Heart left ventricle (tissue), 16 donors: ENCODE measurements at regions not wholly inside any gene's neighbourhood (a gene's known extent, or its start where the extent isn't known, plus 50 kb on each side); places are given as distances from the start of the nearest gene placed in this dataset.
A peak's percentile ranks its signal among the peaks of the same experiment; 100 is the strongest.

Experiments used
- ATAC-seq, 4 donors: fragments of 200-7000 bp; cut with Tn5 transposase; one replicate each; pipeline ENCODE4 v1.9.1; 2020 to 2022; ENCODE audit warnings: moderate library complexity in 4 of 4, mild to moderate bottlenecking in 3 of 4, moderate number of reproducible peaks in 1 of 4
- DNase-seq, 5 donors: peaks; one replicate each; pipeline ENCODE4 v3.0.0-alpha.2; 2020
- H3K27ac ChIP-seq, 12 donors: fragments of 200-600 bp; sonication (generic) in 4 of 12; one replicate each; pipeline versions ENCODE4 v1.5.0 to v1.8.0; 2016 to 2022; ENCODE audit warnings: mild to moderate bottlenecking in 2 of 12
- H3K27me3 ChIP-seq, 9 donors: fragments of 200-600 bp; sonication (generic) in 2 of 9; one replicate each; pipeline versions ENCODE4 v1.5.1 to v1.8.0; 2016 to 2022; ENCODE audit warnings: mild to moderate bottlenecking in 3 of 9
- H3K36me3 ChIP-seq, 9 donors: fragments of 200-600 bp; sonication (generic) in 2 of 9; one replicate each; pipeline versions ENCODE4 v1.5.0 to v1.8.0; 2018 to 2022; ENCODE audit warnings: mild to moderate bottlenecking in 2 of 9
- H3K4me1 ChIP-seq, 12 donors: fragments of 200-600 bp; sonication (generic) in 4 of 12; one replicate each; pipeline versions ENCODE4 v1.5.0 to v1.8.0; 2016 to 2022; ENCODE audit warnings: mild to moderate bottlenecking in 3 of 12
- H3K4me3 ChIP-seq, 12 donors: fragments of 200-600 bp; sonication (generic) in 4 of 12; one replicate each; pipeline versions ENCODE4 v1.5.0 to v1.8.0; 2017 to 2022; ENCODE audit warnings: mild to moderate bottlenecking in 9 of 12, moderate library complexity in 4 of 12
- H3K9me3 ChIP-seq, 12 donors: fragments of 200-600 bp; sonication (generic) in 4 of 12; one replicate each; pipeline versions ENCODE4 v1.5.0 to v1.8.0; 2016 to 2022; ENCODE audit warnings: mild to moderate bottlenecking in 1 of 12
- CTCF ChIP-seq, 12 donors: fragments of 200-600 bp; sonication (generic) in 4 of 12; IDR thresholded peaks; one replicate each; pipeline versions ENCODE4 v1.5.0 to v1.8.0; 2018 to 2022; ENCODE audit warnings: antibody characterized with exemption in 12 of 12, mild to moderate bottlenecking in 5 of 12
- POLR2A ChIP-seq, 2 donors: fragments of 450-650 bp; IDR thresholded peaks; one replicate each; pipeline ENCODE4 v1.6.1; 2017; ENCODE audit warnings: antibody characterized with exemption in 2 of 2, mild to moderate bottlenecking in 2 of 2, moderate library complexity in 2 of 2
- WGBS, 4 donors: extraction: QIAGEN DNeasy Blood & Tissue Kit in 2 of 4; methylation state at CpG; one replicate each; pipeline versions ENCODE4 v1.1.5 to v1.1.7; 2013 to 2018; 5-methylcytosine and 5-hydroxymethylcytosine counted together
- intact Hi-C, 10 donors: fragments of 100-400 bp; cut with DNase I; formaldehyde crosslinking; loops; one replicate each; pipeline versions ENCODE4 v1.11.1 to v1.14.2; 2022
- donor health status: ischemic (EF 13 %, LVEDD 7.1; RV severe dilation, severe dysfunction).
- donor health status: healthy with polysubstance abuse.
- donor health status: DM: no; HTN: yes; CAD: no.
- donor health status: DM: no; HTN: no; CAD: no.
- donor health status: ischemic (EF 25% LVEDD 6.9; RV normal size, moderate dysfunction).
- donor health status: ischemic (EF 25% LVEDD 5.7; RV mildly dilated, moderate dysfunction).
- donor health status: healthy.
- donor health status: DM: yes; HTN: yes; CAD: no.
- donor health status: ischemic (EF 35%, LVEDD 5.7; RV mildly dilated, moderate dysfunction).
- donor health status: nonischemic (EF 11% LVEDD 7.7; RV severe dilation, severe dysfunction).
- donor health status: DM: yes; HTN: yes; CAD: no.
- donor health status: PGD.
- donor health status: ischemic (EF 29% LVEDD 5.4; RV normal size, mild dysfunction).
- donor health status: nonischemic (EF 23%, LVEDD 6.1; RV moderate dilation, normal function).

GRCh38 chr10:78304091-78305045 lies 270.7 kb downstream of the RPS24 start:
- Histone ChIP-seq H3K27ac (peak overlapping the region in 2 of 12 donors; percentile 39 to 92), H3K9me3 (peaks cover 0 to 4% (median 0%) of the 10 kb centered on the region in 12 donors), H3K27me3 (no peaks in the 10 kb centered on the region), H3K4me1 (peaks cover 0 to 20% (median 11%) of the 10 kb centered on the region in 12 donors), H3K36me3 (no peaks in the 10 kb centered on the region), H3K4me3 (no peak overlapping the region)
- 84 to 90% (median 86%) methylated on average over 12 of the region's 12 CpGs for WGBS, 4 donors
- TF ChIP-seq CTCF (IDR thresholded peaks at IDR 0.05) (no peak), POLR2A (IDR thresholded peaks at IDR 0.05) (no peak)
- DNase-seq: peak in 2 of 5 donors; percentile 4 to 29
- ATAC-seq: no peak
- intact Hi-C loops: loop anchor here in 9 of 10 donors (5.0 to 10.0 kb wide), 12 partner anchors 92 to 893 kb away; partner anchors contain the start of gene ZMIZ1 (in 1 of the 9)

GRCh38 chr10:78305311-78305710 lies 271.6 kb downstream of the RPS24 start:
- intact Hi-C loops: loop anchor here in 9 of 10 donors (10.0 kb wide), 6 partner anchors 261 to 889 kb away; partner anchors contain the start of gene ZMIZ1 (in 1 of the 9)
- Histone ChIP-seq H3K9me3 (peaks cover 0 to 2% (median 0%) of the 10 kb centered on the region in 12 donors), H3K27me3 (no peaks in the 10 kb centered on the region), H3K27ac (no peak overlapping the region), H3K4me1 (peaks cover 0 to 20% (median 11%) of the 10 kb centered on the region in 12 donors), H3K4me3 (no peak overlapping the region), H3K36me3 (no peaks in the 10 kb centered on the region)
- peak in 1 of 5 donors; percentile 3 for DNase-seq
- TF ChIP-seq CTCF (IDR thresholded peaks at IDR 0.05): no peak
- no peak for TF ChIP-seq POLR2A (IDR thresholded peaks at IDR 0.05)
- no peak for ATAC-seq
- 83 to 89% (median 87%) methylated on average over 3 of the region's 3 CpGs for WGBS, 4 donors

GRCh38 chr10:78306358-78306757 lies 272.7 kb downstream of the RPS24 start:
- DNase-seq: peak in 1 of 5 donors; percentile 1
- Histone ChIP-seq H3K36me3 (no peaks in the 10 kb centered on the region), H3K27me3 (no peaks in the 10 kb centered on the region), H3K27ac (no peak overlapping the region), H3K4me1 (peaks cover 0 to 19% (median 11%) of the 10 kb centered on the region in 12 donors), H3K4me3 (no peak overlapping the region), H3K9me3 (no peaks in the 10 kb centered on the region)
- ATAC-seq: no peak
- no peak for TF ChIP-seq CTCF (IDR thresholded peaks at IDR 0.05)
- TF ChIP-seq POLR2A (IDR thresholded peaks at IDR 0.05): no peak
- intact Hi-C loops: loop anchor here in 9 of 10 donors (10.0 kb wide), 6 partner anchors 262 to 888 kb away; partner anchors contain the start of gene ZMIZ1 (in 1 of the 9)
- 89 to 94% (median 91%) methylated on average over 5 of the region's 5 CpGs for WGBS, 4 donors

- Histone ChIP-seq H3K27me3 (no peaks in the 10 kb centered on the region), H3K36me3 (no peaks in the 10 kb centered on the region), H3K27ac (no peak overlapping the region), H3K4me1 (peaks cover 0 to 12% (median 7%) of the 10 kb centered on the region in 12 donors), H3K4me3 (no peak overlapping the region), H3K9me3 (no peaks in the 10 kb centered on the region)
- intact Hi-C loops: loop anchor here in 9 of 10 donors (10.0 kb wide), 6 partner anchors 263 to 887 kb away; partner anchors contain the start of gene ZMIZ1 (in 1 of the 9)
- ATAC-seq: no peak
- no peak for DNase-seq
- no peak for TF ChIP-seq POLR2A (IDR thresholded peaks at IDR 0.05)
- TF ChIP-seq CTCF (IDR thresholded peaks at IDR 0.05): no peak
- 63 to 76% (median 68%) methylated on average over 1 of the region's 1 CpG for WGBS, 4 donors
Measured at GRCh38 chr10:78307576-78307975, 273.9 kb downstream of the RPS24 start.
